VCaP (cell line): ENCODE measurements at regions not wholly inside any gene's neighbourhood (a gene's known extent, or its start where the extent isn't known, plus 50 kb on each side); places are given as distances from the start of the nearest gene placed in this dataset.
"Not testable (repeated sequence)": the region's sequence is repeated elsewhere in the genome, so short reads cannot be mapped to it uniquely, and the experiment has no call there.

ENCODE experiments used
- H3K27ac ChIP-seq: fragments of 450-650 bp; 2 replicates; pipeline ENCODE4 v1.5.1; 2017
- CTCF ChIP-seq: fragments of 450-650 bp; conservative IDR thresholded peaks from 2 replicates; pipeline ENCODE4 v1.5.1; 2017; ENCODE audit warnings: mild to moderate bottlenecking, moderate library complexity

DNA sequence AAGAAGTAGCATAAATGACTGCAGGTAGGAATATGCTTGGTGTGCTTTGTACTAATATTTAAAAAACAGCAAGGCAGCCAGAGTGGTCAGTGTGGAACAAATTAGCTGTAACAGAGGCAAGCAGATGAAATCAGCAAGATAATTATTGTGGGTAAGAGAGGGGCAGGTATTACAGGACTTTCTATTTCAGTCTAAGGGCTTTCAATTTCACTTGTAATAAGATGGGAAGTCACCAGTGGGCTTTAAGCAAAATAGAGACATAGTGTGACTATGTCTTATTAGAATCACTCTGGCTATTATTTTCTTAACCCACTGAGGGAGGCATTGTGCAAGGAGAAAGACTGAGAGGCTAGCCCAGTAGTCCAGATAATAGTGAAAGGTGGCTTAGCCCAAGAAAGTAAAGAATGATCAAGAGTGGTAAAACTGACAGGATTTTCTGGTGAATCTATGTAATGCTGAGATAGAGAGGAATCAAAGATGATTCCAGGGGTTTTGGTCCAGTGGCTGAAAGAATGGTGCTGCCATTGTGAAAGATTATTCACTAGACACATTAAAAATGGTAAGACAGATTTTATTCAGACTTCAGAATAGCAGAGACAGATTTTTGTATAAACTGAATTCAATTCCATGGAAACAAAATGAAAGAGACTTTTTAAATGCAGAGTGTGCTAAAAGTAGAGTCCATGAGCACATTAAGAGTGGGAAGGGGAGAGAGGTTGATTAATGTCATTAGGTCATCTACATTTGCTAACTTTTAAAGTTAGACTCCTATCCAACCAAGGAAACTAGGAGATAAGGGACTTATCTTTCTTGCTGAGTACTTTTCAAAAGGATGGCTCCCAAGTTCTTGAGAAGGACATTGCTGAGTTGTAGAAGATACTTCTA is 1136.0 kb downstream of the HACE1 start:
- H3K27ac ChIP-seq: no peak overlapping the region
- no peak for TF ChIP-seq CTCF

GRCh38 chr6:103722683-103723082 is 1137.0 kb downstream of the HACE1 start:
- no peak for TF ChIP-seq CTCF
- H3K27ac ChIP-seq: no peak overlapping the region

GRCh38 chr6:103721923-103722322 is 1137.8 kb downstream of the HACE1 start:
- TF ChIP-seq CTCF: no peak
- H3K27ac ChIP-seq: no peak overlapping the region

- H3K27ac ChIP-seq: no peak overlapping the region
- TF ChIP-seq CTCF: no peak
Measured at GRCh38 chr6:103720393-103720792, 1139.3 kb downstream of the HACE1 start.

DNA sequence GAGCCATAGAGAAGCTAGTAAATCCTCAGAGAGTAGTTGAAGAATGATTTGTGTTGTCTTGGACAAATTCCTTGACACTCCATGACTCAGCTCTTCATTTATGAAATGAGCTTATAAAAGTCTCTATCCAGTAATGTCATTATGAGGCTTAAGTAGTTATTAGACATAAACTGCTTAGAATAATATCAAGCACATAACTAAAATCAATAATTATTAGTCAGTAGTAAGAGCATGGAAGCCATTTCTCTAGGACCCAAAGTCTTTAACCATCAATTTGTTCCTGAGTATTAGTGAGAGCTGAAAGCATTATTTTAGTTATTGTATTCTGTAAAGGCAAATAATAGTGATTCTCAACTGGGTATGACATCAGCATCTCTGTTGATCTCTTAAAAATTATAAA is 1140.2 kb downstream of the HACE1 start:
- TF ChIP-seq CTCF: no peak
- H3K27ac ChIP-seq: no peak overlapping the region

- no peak overlapping the region for H3K27ac ChIP-seq
- no peak for TF ChIP-seq CTCF
Measured at GRCh38 chr6:103715269-103715668, 1144.5 kb downstream of the HACE1 start.

DNA sequence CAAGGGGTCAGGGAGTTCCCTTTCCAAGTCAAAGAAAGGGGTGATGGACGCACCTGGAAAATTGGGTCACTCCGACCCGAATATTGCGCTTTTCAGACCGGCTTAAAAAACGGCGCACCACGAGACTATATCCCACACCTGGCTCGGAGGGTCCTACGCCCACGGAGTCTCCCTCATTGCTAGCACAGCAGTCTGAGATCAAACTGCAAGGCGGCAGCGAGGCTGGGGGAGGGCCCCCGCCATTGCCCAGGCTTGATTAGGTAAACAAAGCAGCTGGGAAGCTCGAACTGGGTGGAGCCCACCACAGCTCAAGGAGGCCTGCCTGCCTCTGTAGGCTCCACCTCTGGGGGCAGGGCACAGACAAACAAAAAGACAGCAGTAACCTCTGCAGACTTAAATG is 1150.5 kb downstream of the HACE1 start:
- H3K27ac ChIP-seq: not testable (repeated sequence)

DNA sequence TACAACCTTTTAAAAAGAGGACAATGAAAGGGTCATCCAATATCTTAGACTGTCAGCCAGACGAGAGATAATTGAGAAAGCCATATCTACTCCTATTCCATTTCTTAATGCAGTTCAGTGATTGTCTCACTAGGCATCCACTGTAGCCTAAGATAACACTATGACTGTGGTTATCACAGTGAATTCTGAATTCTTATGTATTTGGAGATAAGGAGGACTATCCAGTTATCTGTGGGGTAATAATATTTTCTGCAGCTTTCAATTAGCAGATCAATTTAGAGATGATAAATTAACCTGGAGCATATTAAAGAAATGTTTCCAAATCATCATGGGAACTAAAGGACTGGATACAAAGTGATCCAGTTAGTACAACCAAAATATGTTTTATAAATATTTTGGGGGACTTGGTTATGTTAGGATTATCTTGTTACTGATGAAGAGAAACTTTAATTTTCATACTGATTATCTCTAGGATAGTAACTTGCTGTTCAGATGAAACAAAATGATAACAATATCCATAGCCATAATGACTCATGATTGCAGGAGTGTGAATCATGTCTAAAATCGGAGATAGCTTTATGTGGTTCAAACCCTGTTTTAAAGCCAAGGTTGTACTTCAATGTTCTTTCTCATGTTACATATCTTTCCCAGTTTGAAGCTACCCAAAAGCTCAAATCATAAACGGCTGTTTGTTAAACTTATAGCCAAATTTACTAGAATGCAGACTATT is 1152.0 kb downstream of the HACE1 start:
- no peak for TF ChIP-seq CTCF
- H3K27ac ChIP-seq: no peak overlapping the region
